ENCODE measurements at regions not wholly inside any gene's neighbourhood (a gene's known extent, or its start where the extent isn't known, plus 50 kb on each side); places are given as distances from the start of the nearest gene placed in this dataset.

DNA sequence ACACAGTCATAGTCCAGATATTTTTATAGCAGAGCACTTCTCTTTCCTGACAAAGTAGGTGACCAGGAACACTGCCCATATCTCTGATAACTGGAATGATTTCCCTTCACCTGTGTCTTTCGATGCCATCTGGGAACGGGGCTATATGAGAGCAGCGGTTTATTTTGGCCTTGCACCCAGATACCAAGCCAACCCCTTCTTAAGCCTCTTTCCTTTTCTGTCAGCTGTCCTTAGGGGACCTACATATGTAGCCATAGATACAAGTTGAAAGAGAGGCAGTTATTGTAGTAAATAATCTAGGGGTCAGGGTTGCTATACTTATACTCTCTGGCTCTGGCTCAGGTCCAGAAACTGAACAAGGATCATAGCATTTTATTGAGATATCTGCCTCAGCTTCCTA is 128.8 kb downstream of the NHLRC3 start:
- DNase-seq: no peak

DNA sequence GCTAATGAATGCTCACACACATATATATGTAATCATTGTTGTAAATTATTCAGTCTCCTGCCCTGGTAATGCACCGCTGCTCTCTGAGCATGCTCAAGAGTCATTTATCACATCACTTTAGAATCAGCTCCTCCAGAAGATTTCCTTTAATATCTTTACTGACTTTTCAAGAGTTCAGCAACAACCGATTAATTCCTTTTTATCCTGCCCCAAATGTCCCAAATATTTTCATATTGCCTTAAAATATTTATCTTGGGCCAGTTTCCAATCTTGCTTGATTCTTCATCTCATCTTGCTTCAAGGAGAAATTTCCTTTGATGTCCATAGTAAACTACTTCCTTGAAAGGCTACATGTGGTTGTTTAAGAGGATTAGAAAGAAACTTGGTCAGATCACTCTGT is 132.5 kb downstream of the NHLRC3 start:
- no peak for DNase-seq

DNA sequence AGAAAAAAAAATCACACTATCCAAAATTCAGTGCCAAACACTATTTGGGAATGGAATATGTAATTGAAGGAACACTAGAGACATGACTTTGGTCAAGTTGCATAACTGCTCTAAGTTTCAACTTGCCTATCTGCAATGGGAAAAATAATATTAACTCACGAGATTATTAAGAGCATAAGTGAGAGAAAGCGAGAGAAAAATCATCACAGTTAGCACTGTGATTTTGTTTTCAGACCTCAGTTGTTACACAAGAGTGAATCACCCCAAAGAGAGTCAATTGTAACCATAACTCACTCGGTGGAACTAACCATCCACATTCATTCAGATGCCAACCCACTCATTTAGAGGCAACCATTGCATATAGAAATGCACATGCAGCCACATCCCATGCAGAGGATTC is 147.1 kb downstream of the NHLRC3 start:
- DNase-seq: no peak

DNA sequence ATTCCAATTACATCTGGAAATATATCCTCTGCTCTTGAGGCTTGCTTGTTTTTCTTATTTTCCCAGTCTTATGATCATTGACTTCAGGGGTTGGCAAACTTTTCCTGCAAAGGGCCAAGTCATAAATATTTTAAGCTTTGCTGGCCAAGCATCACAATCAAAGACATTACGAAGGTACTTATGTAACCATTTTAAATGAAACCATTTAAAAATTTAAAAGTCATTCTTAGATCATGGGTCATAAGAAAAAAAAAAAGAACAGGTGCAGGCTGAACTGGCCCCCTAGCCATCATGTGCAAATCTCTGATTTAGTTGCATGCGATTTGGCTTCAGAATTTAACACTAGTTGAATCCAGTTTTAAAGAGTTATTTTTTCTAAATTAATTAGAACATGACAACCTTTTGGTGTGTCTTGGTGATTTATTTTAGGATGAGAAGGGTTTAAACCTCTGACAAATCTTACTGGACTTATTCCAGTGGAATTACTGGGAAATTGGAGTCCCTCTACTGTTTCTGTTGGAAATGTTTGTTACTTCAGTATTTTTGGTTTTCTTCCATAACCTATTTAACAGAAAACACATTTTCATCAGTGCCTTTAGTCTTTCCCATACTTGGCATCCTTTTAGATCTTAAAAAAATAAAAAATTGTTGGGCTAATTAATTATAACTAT is 148.1 kb downstream of the NHLRC3 start:
- DNase-seq: no peak

DNA sequence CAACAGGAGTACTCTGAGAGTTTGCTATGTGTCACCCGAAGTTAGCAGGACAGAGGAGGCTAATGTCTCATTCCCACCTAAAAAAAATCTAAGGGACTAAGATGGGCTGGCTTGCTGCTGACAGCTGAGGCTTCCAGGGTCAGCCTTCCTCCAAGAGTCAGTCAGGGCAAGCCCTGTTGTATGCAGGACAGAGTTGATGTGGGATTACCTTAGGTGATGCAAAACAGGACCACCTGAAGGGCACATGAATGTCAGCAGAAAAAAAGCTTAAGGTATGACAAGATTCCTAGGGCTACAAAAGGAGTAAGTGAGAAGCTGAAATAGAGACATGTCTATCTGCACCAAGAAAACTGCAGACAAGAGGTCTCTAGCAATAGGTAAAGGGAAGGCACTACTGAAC is 151.5 kb downstream of the NHLRC3 start:
- DNase-seq: no peak

DNA sequence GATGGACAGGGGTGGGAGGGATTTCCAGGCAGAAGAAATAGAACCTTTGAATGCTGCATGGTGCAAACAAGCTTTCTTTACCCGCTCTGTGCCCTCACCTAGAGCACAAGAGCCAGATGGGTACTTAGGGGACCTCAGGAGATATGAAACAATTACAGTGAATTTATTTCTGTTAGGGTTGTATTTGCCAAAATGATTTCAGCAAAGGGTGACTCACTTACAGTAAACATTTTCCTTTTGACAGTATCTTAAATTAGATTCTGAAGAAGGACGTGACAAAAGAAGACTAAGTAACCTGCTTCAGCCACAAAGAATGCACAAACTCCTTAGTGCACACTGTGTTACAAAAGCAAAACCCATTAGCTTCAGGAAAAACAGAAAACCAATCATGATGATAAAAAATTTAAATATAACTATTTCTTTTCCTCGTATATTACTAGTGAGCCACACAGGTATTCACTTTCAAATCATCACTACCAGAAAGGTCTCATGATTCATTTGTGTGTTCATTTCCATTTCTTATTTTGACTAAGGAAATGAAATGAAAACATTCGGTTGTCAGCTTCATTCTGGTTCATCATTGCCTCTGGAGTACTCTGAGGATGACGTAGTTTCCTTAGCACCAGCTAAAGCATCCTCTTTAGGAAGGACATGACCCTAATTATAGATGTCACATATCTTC is 158.8 kb downstream of the NHLRC3 start:
- DNase-seq: no peak

DNA sequence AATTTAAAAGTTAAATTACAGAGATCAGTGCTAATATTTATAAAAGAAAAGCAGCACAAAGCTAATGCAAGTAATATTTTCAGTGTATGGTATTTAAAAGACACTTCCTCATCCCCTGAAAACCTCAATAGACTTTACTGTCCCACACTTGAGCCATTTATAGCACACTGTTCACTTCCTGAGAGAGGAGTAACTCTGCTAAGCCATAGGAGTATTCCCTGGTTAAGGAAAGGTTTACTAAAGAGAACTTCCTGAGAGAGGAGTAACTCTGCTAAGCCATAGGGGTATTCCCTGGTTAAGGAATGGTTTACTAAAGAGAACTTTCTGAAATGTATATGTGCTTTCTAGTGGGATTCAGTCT is 159.4 kb downstream of the NHLRC3 start:
- DNase-seq: no peak

DNA sequence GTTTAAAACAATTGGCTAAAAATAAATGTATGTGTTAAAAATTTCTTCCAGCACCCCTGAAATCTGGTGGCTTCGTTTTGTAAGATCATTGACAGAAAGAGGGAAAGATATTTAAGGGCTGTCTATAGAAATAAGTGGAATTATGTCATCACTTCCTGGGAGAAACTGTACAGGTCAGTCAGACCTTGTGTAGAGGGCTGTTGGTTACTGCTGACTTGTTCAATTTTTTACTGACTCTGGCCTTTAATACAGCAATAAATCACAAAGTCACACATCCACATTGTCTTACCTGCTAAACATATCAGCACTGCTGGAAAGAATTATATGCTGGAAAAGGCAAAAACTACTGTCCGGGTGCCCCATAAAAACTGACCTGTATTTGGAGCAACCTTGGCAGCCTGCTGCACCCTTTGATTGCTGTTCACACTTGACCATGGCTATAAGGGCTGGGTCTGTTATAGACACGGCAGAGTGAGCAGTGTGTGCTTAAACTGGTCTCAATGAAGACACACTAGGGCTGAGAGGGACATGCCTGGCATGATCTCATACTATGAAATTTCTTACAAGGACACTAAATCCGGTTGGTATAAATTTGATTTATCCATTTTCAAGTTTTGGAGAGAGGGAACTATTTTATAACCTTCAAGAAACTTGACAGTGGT is 162.1 kb downstream of the NHLRC3 start:
- no peak for DNase-seq

DNA sequence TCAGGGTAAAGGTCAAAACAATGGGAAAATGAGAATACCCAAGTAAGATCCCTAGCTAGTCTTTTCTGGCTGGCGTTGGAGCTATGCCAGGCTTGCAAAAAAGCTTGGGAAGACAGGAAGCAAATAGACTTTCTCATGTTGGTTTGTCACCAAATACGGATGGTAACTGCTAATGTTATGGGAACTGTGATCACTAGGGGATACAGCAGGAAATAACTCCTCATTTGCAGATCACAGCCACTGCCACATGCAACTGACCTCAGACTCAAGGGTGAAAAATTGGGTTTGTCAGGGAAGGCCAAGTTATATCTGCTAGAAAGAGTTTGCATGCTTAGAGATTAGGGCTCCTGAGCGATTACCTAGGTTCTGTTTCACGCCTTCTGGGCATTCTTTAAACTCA is 162.9 kb downstream of the NHLRC3 start:
- no peak for DNase-seq

DNA sequence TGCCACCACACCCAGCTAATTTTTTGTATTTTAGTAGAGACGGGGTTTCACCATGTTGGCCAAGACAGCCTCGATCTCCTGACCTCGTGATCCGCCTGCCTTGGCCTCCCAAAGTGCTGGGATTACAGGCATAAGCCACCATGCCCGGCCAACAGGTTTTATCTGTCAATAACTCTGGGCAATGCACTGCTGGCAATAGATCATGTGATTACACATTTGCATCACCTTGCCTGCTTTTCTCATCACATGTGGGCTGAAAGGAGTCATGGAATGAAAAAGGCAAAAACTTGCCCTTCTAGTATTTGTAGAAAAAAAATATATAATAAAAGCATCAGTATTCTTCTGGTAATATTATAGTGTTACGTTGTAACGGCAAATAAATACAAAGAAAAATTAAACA is 164.5 kb downstream of the NHLRC3 start:
- no peak for DNase-seq

DNA sequence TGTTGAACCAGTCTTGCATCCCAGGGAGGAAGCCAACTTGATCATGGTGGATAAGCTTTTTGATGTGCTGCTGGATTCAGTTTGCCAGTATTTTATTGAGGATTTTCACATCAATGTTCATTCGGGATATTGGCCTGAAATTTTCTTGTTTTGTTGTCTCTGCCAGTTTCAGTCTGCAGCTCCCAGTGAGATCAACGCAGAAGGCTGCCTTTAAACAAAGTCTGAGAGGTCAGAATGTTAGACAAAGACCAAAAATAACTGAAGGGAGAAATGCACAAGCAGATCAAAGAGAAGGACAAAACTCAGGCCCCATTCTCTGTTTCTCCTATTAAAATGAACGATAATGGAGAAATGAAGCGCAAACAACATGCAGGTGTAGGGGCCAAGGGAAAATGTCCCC is 170.4 kb downstream of the NHLRC3 start:
- no peak for DNase-seq

DNA sequence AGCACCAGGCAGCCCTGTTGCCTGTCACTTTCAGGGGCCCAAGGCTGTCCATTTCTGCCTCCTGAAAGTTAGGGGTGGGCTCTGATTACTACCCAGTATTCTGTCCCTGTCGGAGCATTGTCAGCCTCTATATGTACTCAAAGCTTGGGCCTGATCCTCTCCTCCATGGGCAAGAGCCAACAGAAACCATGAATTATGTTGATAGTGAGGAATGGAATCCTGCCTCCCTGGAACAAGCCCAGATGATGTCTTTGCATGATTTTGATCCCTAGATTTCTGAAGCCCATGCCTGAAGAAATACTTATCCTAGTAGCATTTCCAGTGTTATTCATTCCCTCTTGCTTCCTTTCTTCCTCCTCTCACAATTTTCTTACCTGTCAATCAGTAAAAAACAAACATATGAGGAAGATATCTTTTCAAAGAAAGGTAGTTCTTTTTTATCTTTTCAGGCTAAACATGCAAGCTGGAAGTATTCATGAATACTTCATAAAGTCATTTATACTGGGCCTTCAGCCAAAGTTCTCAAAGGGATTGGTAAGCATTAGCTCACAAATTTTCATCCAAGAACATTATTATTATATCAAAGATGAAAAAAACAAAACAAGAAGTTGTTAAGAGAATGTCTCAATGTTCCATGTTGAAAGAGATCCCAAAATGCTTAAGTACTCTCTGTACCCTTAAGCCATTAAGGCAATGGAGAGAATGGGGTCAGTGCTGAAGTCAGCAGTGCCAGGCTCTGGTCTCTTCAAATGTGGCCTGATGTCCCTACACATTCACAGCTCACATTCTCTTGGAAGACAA is 171.7 kb downstream of the NHLRC3 start:
- DNase-seq: no peak

DNA sequence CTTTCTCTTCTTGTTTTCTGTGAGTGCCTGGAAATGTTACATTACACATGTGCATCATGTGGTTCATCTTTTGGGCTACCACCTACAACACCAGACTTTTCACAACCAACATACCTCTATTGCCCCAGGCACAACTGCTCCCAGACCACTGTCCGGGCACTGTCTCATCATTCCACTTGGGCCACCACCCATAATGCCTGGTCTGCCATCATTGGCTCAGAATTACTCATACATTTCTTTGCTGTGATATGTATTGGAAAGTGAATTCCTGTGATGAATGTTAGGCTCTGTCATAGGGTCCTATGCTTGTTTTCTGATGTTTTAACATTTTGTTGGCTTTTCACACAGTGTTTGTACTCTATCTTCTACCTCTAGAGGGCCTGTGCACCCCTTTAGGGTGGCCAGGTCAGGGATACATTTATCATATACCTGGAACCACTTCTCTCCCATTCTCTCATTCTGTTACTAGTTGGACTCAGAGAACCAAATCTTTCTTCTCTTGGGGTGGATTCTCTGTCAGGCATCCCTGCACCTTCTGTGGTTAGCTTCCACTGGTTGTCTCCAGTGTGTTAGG is 172.8 kb downstream of the NHLRC3 start:
- no peak for DNase-seq

DNA sequence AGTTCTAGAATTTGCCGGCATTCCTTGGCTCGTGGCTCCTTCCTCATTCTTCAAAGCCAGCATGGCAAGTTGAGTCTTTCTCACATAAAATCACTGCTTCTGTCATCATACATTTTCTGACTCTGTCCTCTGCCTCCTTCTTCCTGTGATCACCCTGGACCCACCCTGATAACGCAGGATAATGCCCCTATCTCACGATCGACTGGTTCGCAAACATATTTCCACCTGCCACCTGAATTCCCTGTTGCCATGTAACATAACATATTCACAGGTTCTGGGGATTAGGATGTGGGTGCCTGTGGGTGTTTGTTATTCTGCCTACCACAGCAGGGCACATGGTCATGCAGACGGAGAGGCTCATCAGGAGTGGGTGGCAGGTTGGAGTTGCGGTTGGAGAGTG is 177.7 kb downstream of the NHLRC3 start:
- no peak for DNase-seq

DNA sequence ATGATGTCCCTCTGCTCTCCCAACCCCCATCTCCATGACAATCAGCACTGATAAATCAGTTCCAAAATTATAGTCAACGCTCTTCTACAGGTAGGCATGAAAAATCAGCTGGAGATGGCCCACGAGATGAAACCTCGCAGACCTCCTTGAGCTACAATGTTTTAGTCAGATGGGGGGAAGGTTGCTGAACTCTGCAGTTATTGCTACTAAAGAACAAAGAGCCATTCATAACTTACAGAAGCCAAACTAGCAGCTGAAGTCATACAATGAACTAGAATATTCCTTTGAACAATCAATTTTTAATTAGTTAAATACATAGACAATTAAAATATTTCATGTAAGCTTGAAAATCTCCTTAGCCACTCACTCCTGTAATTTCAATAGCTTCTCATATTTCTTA is 179.2 kb downstream of the NHLRC3 start:
- no peak for DNase-seq

DNA sequence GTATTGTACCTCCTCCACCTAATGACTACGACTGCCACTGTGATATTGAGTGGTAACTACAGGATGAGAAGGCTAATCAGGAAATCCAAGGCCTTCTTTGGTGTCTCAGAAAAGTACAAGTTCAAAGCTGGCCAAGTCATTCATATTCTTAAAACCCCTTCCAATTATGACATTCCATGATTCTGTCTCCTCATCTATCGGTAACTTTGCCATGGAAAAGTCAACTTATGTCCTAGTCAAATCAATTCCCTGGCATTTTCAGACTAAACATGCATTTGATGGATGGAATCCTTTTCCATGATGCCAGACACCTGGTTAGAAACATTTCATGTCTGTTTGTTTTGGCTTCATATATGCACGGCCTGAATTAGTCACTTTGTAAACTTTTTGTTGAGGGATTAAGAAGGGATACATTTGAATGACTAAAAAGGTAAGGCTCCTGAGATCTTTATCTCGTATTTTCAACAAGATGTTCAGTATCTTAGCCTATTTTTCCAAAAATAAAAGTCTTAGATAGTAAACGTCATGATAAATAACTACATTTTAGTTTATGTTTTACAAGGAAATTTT is 186.5 kb downstream of the NHLRC3 start:
- no peak for DNase-seq

DNA sequence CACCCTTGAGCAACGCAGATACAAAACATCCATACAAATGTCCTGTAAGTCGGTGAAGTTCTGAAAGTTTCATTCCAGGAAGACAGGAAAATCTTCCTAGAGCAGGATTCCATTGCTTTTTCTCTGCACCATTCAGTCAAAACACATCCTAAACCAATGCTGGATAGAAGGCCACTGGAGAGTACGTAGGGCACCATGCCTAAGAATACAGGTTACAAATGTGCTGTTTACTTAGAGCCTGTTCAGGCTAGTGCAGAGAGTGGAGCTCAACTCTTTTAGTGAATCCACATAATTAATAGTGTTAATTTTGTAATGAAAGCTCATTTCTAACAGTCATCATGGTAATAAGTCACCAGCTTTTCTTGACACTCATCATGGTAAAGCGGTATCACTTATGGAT is 187.6 kb downstream of the NHLRC3 start:
- no peak for DNase-seq

DNA sequence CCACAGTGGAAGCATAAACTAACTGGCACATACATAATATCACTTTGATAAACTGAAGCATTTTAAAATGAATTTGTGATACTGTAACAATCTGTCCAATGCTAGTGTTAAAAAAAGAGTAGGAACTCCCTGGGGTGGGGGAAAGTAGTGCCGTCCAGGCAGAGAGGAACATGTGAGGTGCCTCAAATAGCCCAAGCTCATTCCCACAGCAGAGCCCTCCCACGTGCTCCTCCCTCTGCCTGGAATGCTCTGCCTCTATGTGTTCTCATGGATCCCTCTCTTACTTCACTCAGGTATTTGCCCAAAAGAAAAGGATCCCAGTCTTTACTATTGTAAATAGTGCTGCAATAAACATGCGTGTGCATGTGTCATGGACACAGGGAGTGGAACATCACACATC is 188.1 kb downstream of the NHLRC3 start:
- no peak for DNase-seq

DNA sequence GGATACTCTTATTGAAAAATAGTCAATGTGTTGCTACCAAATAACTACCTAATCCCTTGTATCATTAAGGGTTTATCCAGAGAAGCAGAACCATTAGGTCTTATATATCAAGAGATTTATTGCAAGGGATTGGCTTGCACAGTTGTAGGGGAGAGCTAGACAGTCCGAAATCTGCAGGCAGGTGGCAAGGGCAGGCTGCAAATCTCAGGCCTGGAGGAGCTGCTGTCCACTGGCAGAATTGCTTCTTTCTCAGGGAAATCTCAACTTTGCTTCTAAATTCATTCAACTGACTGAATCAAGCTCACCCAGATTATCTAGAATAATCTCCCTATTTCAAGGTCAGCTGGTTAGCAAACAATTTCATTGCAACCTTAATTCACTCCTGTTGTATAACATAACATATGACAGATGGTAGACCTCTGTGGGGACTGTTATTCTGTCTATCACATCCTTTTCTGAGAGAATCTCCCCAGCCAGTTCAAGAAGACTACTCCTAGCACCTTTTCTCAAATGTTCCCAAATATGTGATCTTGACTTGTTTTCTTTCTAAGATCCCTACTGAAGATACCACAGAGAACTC is 194.2 kb downstream of the NHLRC3 start:
- no peak for DNase-seq

DNA sequence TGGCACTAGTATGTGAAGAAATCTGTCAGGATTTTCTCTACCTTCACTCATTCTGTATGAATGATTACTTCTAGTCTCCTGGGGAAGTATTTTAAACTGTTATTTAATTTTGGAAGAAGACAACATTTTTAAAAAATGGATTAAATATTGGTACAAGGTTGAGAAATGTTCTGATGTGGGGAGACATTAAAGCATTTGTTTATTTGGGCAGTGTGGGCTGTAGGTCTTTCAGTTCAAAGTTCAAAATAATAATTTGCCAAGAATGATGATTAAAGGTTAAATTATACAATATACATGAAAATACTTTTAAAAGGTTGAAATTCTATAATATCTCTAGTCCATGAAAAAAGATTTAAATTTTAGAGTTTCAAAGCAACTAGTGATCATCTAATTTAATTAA is 194.7 kb downstream of the NHLRC3 start:
- no peak for DNase-seq

DNA sequence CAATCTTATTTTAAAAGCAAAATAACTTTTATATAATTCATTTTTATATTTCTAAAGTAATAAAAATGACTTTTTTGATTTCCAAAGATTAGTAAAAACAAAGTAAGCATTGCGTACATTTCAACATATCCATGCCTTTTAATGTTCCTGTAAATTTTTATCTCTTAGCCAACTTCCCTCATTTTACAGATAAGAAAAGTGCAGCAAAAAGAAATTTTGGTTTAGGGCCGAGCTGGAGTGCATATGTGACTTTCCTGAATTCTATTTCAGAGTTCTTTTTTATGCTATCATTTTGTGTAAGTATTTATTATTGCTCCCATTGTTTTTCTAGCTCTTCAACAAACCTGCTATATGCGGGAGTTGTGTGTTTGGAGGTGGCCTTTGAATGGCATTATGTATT is 195.3 kb downstream of the NHLRC3 start:
- no peak for DNase-seq

DNA sequence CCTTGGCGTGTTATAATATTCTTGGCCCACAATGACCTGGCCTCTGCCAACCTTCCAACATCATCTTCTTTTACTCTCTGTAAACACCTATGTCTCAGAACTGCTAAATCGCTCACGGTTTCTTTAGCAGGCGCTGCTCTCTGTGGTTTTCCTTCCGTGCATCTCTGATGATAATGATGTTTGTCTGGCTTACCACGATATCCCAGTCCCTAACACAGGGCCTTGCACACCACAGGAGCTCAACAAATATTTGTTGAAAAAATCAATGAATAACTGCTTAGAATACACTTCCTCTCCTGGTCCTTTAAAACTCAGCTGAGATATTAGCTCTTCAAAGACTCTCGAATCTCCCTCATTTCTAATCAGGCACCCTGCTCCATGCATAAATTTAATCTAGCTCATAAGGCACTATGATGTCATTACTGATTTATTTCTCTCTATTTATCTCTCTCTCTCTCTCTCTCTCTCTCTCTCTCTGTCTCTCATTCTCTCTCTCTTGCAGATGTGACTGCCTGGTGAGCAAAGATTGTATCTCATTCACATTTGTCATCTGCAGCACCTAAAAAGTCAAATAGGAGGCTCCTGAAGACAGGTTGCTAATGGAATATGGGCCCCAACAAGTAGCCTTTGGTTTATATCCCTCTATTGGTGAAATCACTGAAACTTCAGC is 206.4 kb downstream of the NHLRC3 start:
- DNase-seq: no peak

All from inflammatory macrophage treated with lipopolysaccharide for 1 hour (primary cell).